ENCODE measurements at regions not wholly inside any gene's neighbourhood (a gene's known extent, or its start where the extent isn't known, plus 50 kb on each side); places are given as distances from the start of the nearest gene placed in this dataset.

DNA sequence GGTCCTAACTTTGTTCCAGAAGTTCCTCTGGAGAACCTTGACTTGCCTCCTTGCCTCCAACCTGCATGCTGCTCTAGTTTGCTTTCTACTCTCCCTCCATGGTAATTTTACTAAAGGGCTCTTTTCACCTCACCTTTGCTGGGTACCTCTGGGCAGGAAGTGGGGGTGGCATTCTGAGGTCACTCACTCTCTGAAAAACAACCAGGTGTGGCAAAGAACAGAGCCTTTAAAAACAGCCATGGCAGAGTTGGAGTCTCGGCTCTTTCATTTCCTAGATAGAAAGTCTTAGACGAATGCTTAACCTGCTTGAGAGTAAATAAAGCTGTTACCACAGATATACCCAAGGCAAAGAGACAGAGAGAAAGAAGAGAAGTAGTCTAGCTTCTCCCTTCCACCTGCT is 827.9 kb downstream of the BCL11B start:
- no peak overlapping the region for H2BK5ac ChIP-seq (ENCODE audit: low read depth, low read length, poor library complexity)
- no CpG with 5 or more reads among the region's 2 CpGs for WGBS (ENCODE audit: extremely low coverage, insufficient coverage, insufficient read length)
- no peaks in the 10 kb centered on the region for H3K79me2 ChIP-seq (ENCODE audit: control insufficient read depth, insufficient read depth, low read length, poor library complexity)
- H3K27ac ChIP-seq (ENCODE audit: low read depth, low read length): no peak overlapping the region
- H3K14ac ChIP-seq (ENCODE audit: low read length): no peak overlapping the region
- H3K9me3 ChIP-seq (ENCODE audit: insufficient read depth, low read depth, low read length): no peaks in the 10 kb centered on the region
- no peak overlapping the region for H4K91ac ChIP-seq (ENCODE audit: low read depth, low read length)
- no peak overlapping the region for H3K9ac ChIP-seq (ENCODE audit: low read length)
- no peak for DNase-seq
- no peaks in the 10 kb centered on the region for H3K27me3 ChIP-seq (ENCODE audit: insufficient read depth, low read length)
- no peak overlapping the region for H2BK12ac ChIP-seq (ENCODE audit: low read length)
- H3K79me1 ChIP-seq (ENCODE audit: low read length): no peaks in the 10 kb centered on the region
- no peaks in the 10 kb centered on the region for H3K36me3 ChIP-seq (ENCODE audit: control insufficient read depth in 1 of 2, insufficient read depth in 2 of 2, low read length in 2 of 2)
- no peak overlapping the region for H2AFZ ChIP-seq (ENCODE audit: insufficient read depth, low read length, poor library complexity)
- H2AK5ac ChIP-seq (ENCODE audit: low read length): no peak overlapping the region
- no peak overlapping the region for H2BK120ac ChIP-seq (ENCODE audit: insufficient read depth, low read length, poor library complexity)
- H3K23ac ChIP-seq (ENCODE audit: low read length): no peak overlapping the region
- no peak overlapping the region for H3K4me2 ChIP-seq (ENCODE audit: low read length)
- H3K18ac ChIP-seq (ENCODE audit: low read length): no peak overlapping the region
- H4K12ac ChIP-seq (ENCODE audit: low read depth, low read length): no peak overlapping the region
- H3K4me1 ChIP-seq (ENCODE audit: control insufficient read depth in 1 of 2, insufficient read depth in 2 of 2, low read length in 2 of 2): no peaks in the 10 kb centered on the region
- no peak overlapping the region for H3K4ac ChIP-seq (ENCODE audit: low read depth, low read length)
- no peak overlapping the region for H4K8ac ChIP-seq (ENCODE audit: low read depth, low read length)
- H3K4me3 ChIP-seq (ENCODE audit: low read depth, low read length): no peak overlapping the region

DNA sequence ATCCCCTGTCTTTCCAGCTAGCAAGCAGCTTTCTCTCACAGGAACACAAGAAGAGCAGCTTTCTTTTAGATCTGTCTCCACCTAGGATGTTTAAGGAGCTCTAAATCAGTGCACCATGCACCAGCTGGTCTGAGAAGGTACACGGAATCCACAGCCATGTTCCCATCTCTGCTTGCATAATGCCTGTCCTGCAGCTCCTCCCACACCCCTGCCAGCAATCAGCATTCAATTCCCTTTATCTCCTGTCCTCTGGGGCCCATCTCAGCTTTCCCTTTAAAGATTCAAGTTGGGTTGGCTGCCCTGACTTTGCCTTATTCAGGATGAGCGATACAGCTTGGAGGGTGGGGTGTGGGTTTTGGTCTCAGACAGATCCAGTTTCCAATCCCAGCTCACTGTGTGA is 826.3 kb downstream of the BCL11B start:
- Histone ChIP-seq H4K12ac (ENCODE audit: low read depth, low read length) (no peak overlapping the region), H3K9ac (ENCODE audit: low read length) (no peak overlapping the region), H3K4me3 (ENCODE audit: low read depth, low read length) (no peak overlapping the region), H3K9me3 (ENCODE audit: insufficient read depth, low read depth, low read length) (no peaks in the 10 kb centered on the region), H3K79me1 (ENCODE audit: low read length) (no peaks in the 10 kb centered on the region), H3K23ac (ENCODE audit: low read length) (no peak overlapping the region), H2BK12ac (ENCODE audit: low read length) (no peak overlapping the region), H3K18ac (ENCODE audit: low read length) (no peak overlapping the region), H3K27ac (ENCODE audit: low read depth, low read length) (no peak overlapping the region), H3K4me2 (ENCODE audit: low read length) (no peak overlapping the region), H3K27me3 (ENCODE audit: insufficient read depth, low read length) (no peaks in the 10 kb centered on the region), H3K4ac (ENCODE audit: low read depth, low read length) (no peak overlapping the region), H2AK5ac (ENCODE audit: low read length) (no peak overlapping the region), H2AFZ (ENCODE audit: insufficient read depth, low read length, poor library complexity) (no peak overlapping the region), H4K8ac (ENCODE audit: low read depth, low read length) (no peak overlapping the region), H4K91ac (ENCODE audit: low read depth, low read length) (no peak overlapping the region), H2BK120ac (ENCODE audit: insufficient read depth, low read length, poor library complexity) (no peak overlapping the region), H3K36me3 (ENCODE audit: control insufficient read depth in 1 of 2, insufficient read depth in 2 of 2, low read length in 2 of 2) (no peaks in the 10 kb centered on the region), H3K79me2 (ENCODE audit: control insufficient read depth, insufficient read depth, low read length, poor library complexity) (no peaks in the 10 kb centered on the region), H3K4me1 (ENCODE audit: control insufficient read depth in 1 of 2, insufficient read depth in 2 of 2, low read length in 2 of 2) (no peaks in the 10 kb centered on the region), H2BK5ac (ENCODE audit: low read depth, low read length, poor library complexity) (no peak overlapping the region), H3K14ac (ENCODE audit: low read length) (no peak overlapping the region)
- no peak for DNase-seq
- no CpG with 5 or more reads among the region's 2 CpGs for WGBS (ENCODE audit: extremely low coverage, insufficient coverage, insufficient read length)

DNA sequence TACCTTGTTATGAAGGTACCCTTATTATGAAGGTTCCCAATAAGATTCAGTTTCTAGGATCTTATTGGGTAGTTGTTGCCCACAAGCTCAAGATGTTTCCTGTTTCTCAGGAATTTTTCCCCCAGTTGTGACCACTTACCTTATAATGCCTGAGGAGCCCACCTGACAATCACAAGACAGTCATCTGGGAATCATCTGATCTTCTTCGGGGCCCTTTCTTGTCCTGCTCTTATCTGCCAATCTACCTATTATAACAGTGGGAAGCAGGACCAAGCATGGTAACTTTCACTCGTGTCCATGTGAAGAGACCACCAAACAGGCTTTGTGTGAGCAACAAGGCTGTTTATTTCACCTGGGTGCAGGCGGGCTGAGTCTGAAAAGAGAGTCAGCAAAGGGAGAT is 825.5 kb downstream of the BCL11B start:
- Histone ChIP-seq H2AFZ (ENCODE audit: insufficient read depth, low read length, poor library complexity) (no peak overlapping the region), H4K91ac (ENCODE audit: low read depth, low read length) (no peak overlapping the region), H3K4me1 (ENCODE audit: control insufficient read depth in 1 of 2, insufficient read depth in 2 of 2, low read length in 2 of 2) (no peaks in the 10 kb centered on the region), H3K4me3 (ENCODE audit: low read depth, low read length) (no peak overlapping the region), H3K79me2 (ENCODE audit: control insufficient read depth, insufficient read depth, low read length, poor library complexity) (no peaks in the 10 kb centered on the region), H3K9ac (ENCODE audit: low read length) (no peak overlapping the region), H2BK5ac (ENCODE audit: low read depth, low read length, poor library complexity) (no peak overlapping the region), H3K4ac (ENCODE audit: low read depth, low read length) (no peak overlapping the region), H3K79me1 (ENCODE audit: low read length) (no peaks in the 10 kb centered on the region), H3K23ac (ENCODE audit: low read length) (no peak overlapping the region), H3K36me3 (ENCODE audit: control insufficient read depth in 1 of 2, insufficient read depth in 2 of 2, low read length in 2 of 2) (no peaks in the 10 kb centered on the region), H2AK5ac (ENCODE audit: low read length) (no peak overlapping the region), H4K8ac (ENCODE audit: low read depth, low read length) (no peak overlapping the region), H3K4me2 (ENCODE audit: low read length) (no peak overlapping the region), H2BK12ac (ENCODE audit: low read length) (no peak overlapping the region), H4K12ac (ENCODE audit: low read depth, low read length) (no peak overlapping the region), H2BK120ac (ENCODE audit: insufficient read depth, low read length, poor library complexity) (no peak overlapping the region), H3K14ac (ENCODE audit: low read length) (no peak overlapping the region), H3K9me3 (ENCODE audit: insufficient read depth, low read depth, low read length) (no peaks in the 10 kb centered on the region), H3K27ac (ENCODE audit: low read depth, low read length) (no peak overlapping the region), H3K18ac (ENCODE audit: low read length) (no peak overlapping the region), H3K27me3 (ENCODE audit: insufficient read depth, low read length) (no peaks in the 10 kb centered on the region)
- no peak for DNase-seq
- no CpG with 5 or more reads among the region's 3 CpGs for WGBS (ENCODE audit: extremely low coverage, insufficient coverage, insufficient read length)

DNA sequence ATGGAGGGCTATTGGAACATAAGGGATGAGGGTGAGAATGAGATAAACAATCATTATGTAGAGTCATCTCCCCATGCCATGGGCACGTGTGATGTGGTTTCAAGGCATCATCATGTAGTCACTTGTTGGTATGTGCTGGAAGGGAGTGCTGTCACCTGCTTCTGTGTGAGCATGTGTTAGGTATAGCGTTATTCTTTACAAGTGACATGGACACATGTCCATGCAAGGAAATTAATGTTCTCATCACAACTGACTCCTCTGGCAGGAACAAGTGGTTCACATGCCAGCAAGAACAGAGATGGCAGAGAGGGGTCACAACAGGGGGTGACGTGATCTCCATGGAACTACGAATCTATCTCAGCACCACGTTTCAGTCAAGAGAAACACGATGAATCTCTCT is 815.8 kb downstream of the BCL11B start:
- H2AFZ ChIP-seq (ENCODE audit: insufficient read depth, low read length, poor library complexity): no peak overlapping the region
- H2BK5ac ChIP-seq (ENCODE audit: low read depth, low read length, poor library complexity): no peak overlapping the region
- peaks cover 1% of the 10 kb centered on the region for H3K9me3 ChIP-seq (ENCODE audit: insufficient read depth, low read depth, low read length)
- H2BK120ac ChIP-seq (ENCODE audit: insufficient read depth, low read length, poor library complexity): no peak overlapping the region
- H3K9ac ChIP-seq (ENCODE audit: low read length): no peak overlapping the region
- H3K14ac ChIP-seq (ENCODE audit: low read length): no peak overlapping the region
- H3K27ac ChIP-seq (ENCODE audit: low read depth, low read length): no peak overlapping the region
- H4K91ac ChIP-seq (ENCODE audit: low read depth, low read length): no peak overlapping the region
- no peak overlapping the region for H3K18ac ChIP-seq (ENCODE audit: low read length)
- H3K79me2 ChIP-seq (ENCODE audit: control insufficient read depth, insufficient read depth, low read length, poor library complexity): no peaks in the 10 kb centered on the region
- no peaks in the 10 kb centered on the region for H3K79me1 ChIP-seq (ENCODE audit: low read length)
- DNase-seq: no peak
- no peak overlapping the region for H4K8ac ChIP-seq (ENCODE audit: low read depth, low read length)
- no peaks in the 10 kb centered on the region for H3K36me3 ChIP-seq (ENCODE audit: control insufficient read depth in 1 of 2, insufficient read depth in 2 of 2, low read length in 2 of 2)
- no peaks in the 10 kb centered on the region for H3K4me1 ChIP-seq (ENCODE audit: control insufficient read depth in 1 of 2, insufficient read depth in 2 of 2, low read length in 2 of 2)
- no peak overlapping the region for H4K12ac ChIP-seq (ENCODE audit: low read depth, low read length)
- no peaks in the 10 kb centered on the region for H3K27me3 ChIP-seq (ENCODE audit: insufficient read depth, low read length)
- no peak overlapping the region for H3K4me3 ChIP-seq (ENCODE audit: low read depth, low read length)
- H3K23ac ChIP-seq (ENCODE audit: low read length): no peak overlapping the region
- H2BK12ac ChIP-seq (ENCODE audit: low read length): no peak overlapping the region
- no peak overlapping the region for H3K4ac ChIP-seq (ENCODE audit: low read depth, low read length)
- no CpG with 5 or more reads among the region's 6 CpGs for WGBS (ENCODE audit: extremely low coverage, insufficient coverage, insufficient read length)
- H3K4me2 ChIP-seq (ENCODE audit: low read length): no peak overlapping the region
- no peak overlapping the region for H2AK5ac ChIP-seq (ENCODE audit: low read length)

DNA sequence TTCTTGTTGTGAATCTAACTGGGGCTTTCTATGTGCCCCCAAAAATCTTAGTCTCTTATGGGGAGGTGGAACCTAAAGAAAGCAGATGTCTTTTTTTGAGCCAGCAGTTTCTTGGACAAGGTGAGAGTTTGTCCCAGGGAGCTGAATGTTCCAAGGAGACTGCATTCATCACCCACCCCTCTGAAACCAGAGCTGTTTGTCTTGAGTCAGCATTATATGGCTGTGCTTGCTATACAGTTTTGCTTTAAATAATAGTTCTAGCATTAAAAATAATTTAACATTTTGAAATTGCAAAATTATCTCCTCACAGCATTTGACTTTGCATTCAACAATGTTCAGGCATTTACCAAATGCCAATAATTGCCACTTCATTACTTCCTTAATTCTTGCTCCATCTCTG is 813.3 kb downstream of the BCL11B start:
- no peak overlapping the region for H2BK12ac ChIP-seq (ENCODE audit: low read length)
- no peaks in the 10 kb centered on the region for H3K79me2 ChIP-seq (ENCODE audit: control insufficient read depth, insufficient read depth, low read length, poor library complexity)
- H3K9me3 ChIP-seq (ENCODE audit: insufficient read depth, low read depth, low read length): peaks cover 1% of the 10 kb centered on the region
- H3K23ac ChIP-seq (ENCODE audit: low read length): no peak overlapping the region
- H2BK120ac ChIP-seq (ENCODE audit: insufficient read depth, low read length, poor library complexity): no peak overlapping the region
- H3K4me2 ChIP-seq (ENCODE audit: low read length): no peak overlapping the region
- no peaks in the 10 kb centered on the region for H3K79me1 ChIP-seq (ENCODE audit: low read length)
- H4K8ac ChIP-seq (ENCODE audit: low read depth, low read length): no peak overlapping the region
- H2AK5ac ChIP-seq (ENCODE audit: low read length): no peak overlapping the region
- no peaks in the 10 kb centered on the region for H3K27me3 ChIP-seq (ENCODE audit: insufficient read depth, low read length)
- H3K14ac ChIP-seq (ENCODE audit: low read length): no peak overlapping the region
- H3K4me1 ChIP-seq (ENCODE audit: control insufficient read depth in 1 of 2, insufficient read depth in 2 of 2, low read length in 2 of 2): no peaks in the 10 kb centered on the region
- no peak overlapping the region for H3K4ac ChIP-seq (ENCODE audit: low read depth, low read length)
- no peak overlapping the region for H4K91ac ChIP-seq (ENCODE audit: low read depth, low read length)
- H2BK5ac ChIP-seq (ENCODE audit: low read depth, low read length, poor library complexity): no peak overlapping the region
- no peak overlapping the region for H3K27ac ChIP-seq (ENCODE audit: low read depth, low read length)
- H3K36me3 ChIP-seq (ENCODE audit: control insufficient read depth in 1 of 2, insufficient read depth in 2 of 2, low read length in 2 of 2): no peaks in the 10 kb centered on the region
- H4K12ac ChIP-seq (ENCODE audit: low read depth, low read length): no peak overlapping the region
- H3K9ac ChIP-seq (ENCODE audit: low read length): no peak overlapping the region
- no peak for DNase-seq
- no peak overlapping the region for H3K18ac ChIP-seq (ENCODE audit: low read length)
- no peak overlapping the region for H2AFZ ChIP-seq (ENCODE audit: insufficient read depth, low read length, poor library complexity)
- H3K4me3 ChIP-seq (ENCODE audit: low read depth, low read length): no peak overlapping the region
